Stimulated activated CD4-positive, alpha-beta T cell treated with anti-CD3 and anti-CD28 coated beads, Interleukin-12 subunit alpha, Interleukin-12 subunit beta, amount 100 ng/mL, for 48 hours (primary cell): ENCODE measurements at regions not wholly inside any gene's neighbourhood (a gene's known extent, or its start where the extent isn't known, plus 50 kb on each side); places are given as distances from the start of the nearest gene placed in this dataset.
A peak's percentile ranks its signal among the peaks of the same experiment; 100 is the strongest.
"Not testable (repeated sequence)": the region's sequence is repeated elsewhere in the genome, so short reads cannot be mapped to it uniquely, and the experiment has no call there.

Experiments used
- DNase-seq, 3 donors: peaks; one replicate each; pipeline ENCODE4 v3.0.0-alpha.2; 2020; ENCODE audit warnings: low read depth in 2 of 3, low spot score in 1 of 3

- DNase-seq, result not testable (repeated sequence)
Measured at GRCh38 chr2:89145342-89145741, 453.9 kb downstream of the RPIA start.

- DNase-seq, result not testable (repeated sequence)
Measured at GRCh38 chr2:89148256-89148655, 456.8 kb downstream of the RPIA start.

- DNase-seq, result not testable (repeated sequence)
Measured at GRCh38 chr2:89151699-89152098, 460.2 kb downstream of the RPIA start.

GRCh38 chr2:89152501-89152900 is 461.0 kb downstream of the RPIA start:
- DNase-seq, result not testable (repeated sequence)

GRCh38 chr2:89153210-89153609 is 461.7 kb downstream of the RPIA start:
- not testable (repeated sequence) for DNase-seq

- DNase-seq, result not testable (repeated sequence)
Measured at GRCh38 chr2:89154247-89154682, 462.8 kb downstream of the RPIA start.

- not testable (repeated sequence) for DNase-seq
Measured at GRCh38 chr2:89160306-89160705, 468.8 kb downstream of the RPIA start.

GRCh38 chr2:89161626-89162025 is 470.2 kb downstream of the RPIA start:
- not testable (repeated sequence) for DNase-seq

GRCh38 chr2:89170506-89171173 is 479.2 kb downstream of the RPIA start:
- DNase-seq, result not testable (repeated sequence)

- DNase-seq, result not testable (repeated sequence)
Measured at GRCh38 chr2:89171174-89171519, 479.7 kb downstream of the RPIA start.

- DNase-seq, result not testable (repeated sequence)
Measured at GRCh38 chr2:89177004-89177403, 485.5 kb downstream of the RPIA start.

GRCh38 chr2:89182221-89182620 is 490.7 kb downstream of the RPIA start:
- DNase-seq, result not testable (repeated sequence)

GRCh38 chr2:89184746-89185145 is 493.3 kb downstream of the RPIA start:
- not testable (repeated sequence) for DNase-seq

GRCh38 chr2:89195636-89196251 is 504.3 kb downstream of the RPIA start:
- DNase-seq, result not testable (repeated sequence)

- DNase-seq, result not testable (repeated sequence)
Measured at GRCh38 chr2:89196719-89197118, 505.2 kb downstream of the RPIA start.

GRCh38 chr2:89198026-89198425 is 506.6 kb downstream of the RPIA start:
- not testable (repeated sequence) for DNase-seq

GRCh38 chr2:89199453-89200246 is 508.2 kb downstream of the RPIA start:
- not testable (repeated sequence) for DNase-seq

- not testable (repeated sequence) for DNase-seq
Measured at GRCh38 chr2:89200247-89200527, 508.7 kb downstream of the RPIA start.

GRCh38 chr2:89202518-89202917 is 511.0 kb downstream of the RPIA start:
- not testable (repeated sequence) for DNase-seq

GRCh38 chr2:89205153-89205552 is 513.7 kb downstream of the RPIA start:
- peak; percentile 1 to 51 (median 12) for DNase-seq

GRCh38 chr2:89208144-89208932 is 516.9 kb downstream of the RPIA start:
- DNase-seq, result not testable (repeated sequence)
